ENCODE measurements at regions not wholly inside any gene's neighbourhood (a gene's known extent, or its start where the extent isn't known, plus 50 kb on each side); places are given as distances from the start of the nearest gene placed in this dataset.
A peak's percentile ranks its signal among the peaks of the same experiment; 100 is the strongest.
"Not testable (repeated sequence)": the region's sequence is repeated elsewhere in the genome, so short reads cannot be mapped to it uniquely, and the experiment has no call there.

DNA sequence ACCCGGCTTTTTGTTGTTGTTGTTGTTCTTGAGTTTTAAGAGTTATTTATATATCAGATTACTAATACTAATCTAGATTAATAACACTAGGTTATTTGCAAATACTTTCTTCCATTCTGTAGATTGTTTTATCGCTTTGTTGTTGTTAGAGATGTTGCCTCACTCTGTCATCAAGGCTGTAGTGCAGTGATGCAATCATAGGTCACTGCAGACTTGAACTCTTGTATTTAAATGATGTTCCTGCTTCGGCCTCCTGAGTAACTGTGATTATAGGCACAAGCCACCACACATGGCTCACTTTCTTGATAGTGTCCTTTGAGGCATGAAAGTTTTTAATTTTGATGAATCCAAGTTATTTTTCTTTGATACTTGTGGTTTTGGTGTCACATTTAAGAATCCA, 129.0 kb downstream of the VSIG4 start:
- no peak overlapping the region for H3K4me3 ChIP-seq (replicated peaks in 1 of 2; ENCODE audit: low read depth in 2 of 2, low read length in 2 of 2)
- TF ChIP-seq, protein P1, sequence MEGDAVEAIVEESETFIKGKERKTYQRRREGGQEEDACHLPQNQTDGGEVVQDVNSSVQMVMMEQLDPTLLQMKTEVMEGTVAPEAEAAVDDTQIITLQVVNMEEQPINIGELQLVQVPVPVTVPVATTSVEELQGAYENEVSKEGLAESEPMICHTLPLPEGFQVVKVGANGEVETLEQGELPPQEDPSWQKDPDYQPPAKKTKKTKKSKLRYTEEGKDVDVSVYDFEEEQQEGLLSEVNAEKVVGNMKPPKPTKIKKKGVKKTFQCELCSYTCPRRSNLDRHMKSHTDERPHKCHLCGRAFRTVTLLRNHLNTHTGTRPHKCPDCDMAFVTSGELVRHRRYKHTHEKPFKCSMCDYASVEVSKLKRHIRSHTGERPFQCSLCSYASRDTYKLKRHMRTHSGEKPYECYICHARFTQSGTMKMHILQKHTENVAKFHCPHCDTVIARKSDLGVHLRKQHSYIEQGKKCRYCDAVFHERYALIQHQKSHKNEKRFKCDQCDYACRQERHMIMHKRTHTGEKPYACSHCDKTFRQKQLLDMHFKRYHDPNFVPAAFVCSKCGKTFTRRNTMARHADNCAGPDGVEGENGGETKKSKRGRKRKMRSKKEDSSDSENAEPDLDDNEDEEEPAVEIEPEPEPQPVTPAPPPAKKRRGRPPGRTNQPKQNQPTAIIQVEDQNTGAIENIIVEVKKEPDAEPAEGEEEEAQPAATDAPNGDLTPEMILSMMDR (IDR thresholded peaks at IDR 0.05; ENCODE audit: low read depth, low read length): no peak
- DNase-seq (ENCODE audit: low read depth in 2 of 2): peak in 1 of 2 donors; percentile 0

DNA sequence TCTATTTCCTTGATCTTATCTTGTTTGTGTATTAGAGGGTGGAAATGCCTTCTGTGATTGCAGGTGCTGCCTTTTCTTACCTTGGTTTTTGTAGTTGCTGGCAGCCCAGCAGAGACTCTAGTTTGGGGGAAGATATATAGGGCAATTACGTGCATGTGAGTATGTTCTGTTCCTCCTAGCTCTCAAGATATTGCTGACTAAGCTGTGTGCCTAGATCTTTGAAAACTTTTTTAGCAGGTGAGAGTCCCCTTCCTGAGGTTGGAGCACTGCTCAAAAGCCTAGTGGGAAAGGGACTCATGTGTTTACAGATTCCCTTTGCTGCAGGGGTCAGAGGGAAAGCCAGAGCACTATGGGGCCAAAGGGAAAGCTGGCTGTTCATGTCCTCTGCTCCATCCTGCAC, 136.1 kb downstream of the VSIG4 start:
- no peak overlapping the region for H3K4me3 ChIP-seq (replicated peaks in 1 of 2; ENCODE audit: low read depth in 2 of 2, low read length in 2 of 2)
- DNase-seq (ENCODE audit: low read depth in 2 of 2): no peak
- TF ChIP-seq, protein P1 (IDR thresholded peaks at IDR 0.05; ENCODE audit: low read depth, low read length): no peak

DNA sequence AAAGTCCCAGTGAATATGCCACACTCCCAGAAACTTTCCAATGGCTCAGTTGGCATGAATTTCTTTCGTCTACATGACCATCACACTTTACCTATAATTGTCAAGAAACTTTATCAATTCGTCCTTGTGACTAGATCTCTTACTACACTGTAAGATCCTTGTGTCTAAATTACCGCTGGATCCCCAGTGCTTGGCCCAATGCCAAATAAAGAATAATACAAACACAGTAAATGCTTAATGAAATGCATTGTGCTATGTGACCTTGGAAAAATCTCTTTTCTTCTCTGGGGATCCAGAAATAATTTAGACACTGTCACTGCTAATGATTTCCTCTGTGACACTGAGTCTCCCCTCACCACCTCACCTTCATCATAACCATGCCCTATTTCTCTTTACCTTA, 137.9 kb downstream of the VSIG4 start:
- TF ChIP-seq, protein P1 (IDR thresholded peaks at IDR 0.05; ENCODE audit: low read depth, low read length): no peak
- H3K4me3 ChIP-seq (replicated peaks in 1 of 2; ENCODE audit: low read depth in 2 of 2, low read length in 2 of 2): no peak overlapping the region
- DNase-seq (ENCODE audit: low read depth in 2 of 2): no peak

GRCh38 chrX:65900850-65901844, 138.7 kb downstream of the VSIG4 start:
- TF ChIP-seq, protein P1 (IDR thresholded peaks at IDR 0.05; ENCODE audit: low read depth, low read length): no peak
- DNase-seq (ENCODE audit: low read depth in 2 of 2): no peak
- no peak overlapping the region for H3K4me3 ChIP-seq (replicated peaks in 1 of 2; ENCODE audit: low read depth in 2 of 2, low read length in 2 of 2)

DNA sequence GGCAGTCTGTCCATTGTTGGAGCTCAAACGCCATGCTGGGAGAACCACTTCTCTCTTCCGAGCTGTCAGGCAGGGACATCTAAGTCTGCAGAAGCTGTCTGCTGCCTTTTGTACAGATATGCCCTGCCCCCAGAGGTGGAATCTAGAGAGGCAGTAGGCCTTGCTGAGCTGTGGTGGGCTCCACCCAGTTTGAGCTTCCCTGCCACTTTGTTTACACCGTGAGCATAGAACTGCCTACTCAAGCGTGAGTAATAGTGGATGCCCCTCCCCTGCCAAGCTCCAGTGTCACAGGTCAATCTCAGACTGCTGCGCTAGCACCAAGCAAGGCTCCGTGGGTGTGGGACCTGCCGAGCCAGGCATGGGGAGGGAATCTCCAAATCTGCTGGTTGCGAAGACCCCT, 145.7 kb downstream of the VSIG4 start:
- no peak overlapping the region for H3K4me3 ChIP-seq (replicated peaks in 1 of 2; ENCODE audit: low read depth in 2 of 2, low read length in 2 of 2)
- DNase-seq (ENCODE audit: low read depth in 2 of 2): no peak
- TF ChIP-seq, protein P1 (IDR thresholded peaks at IDR 0.05; ENCODE audit: low read depth, low read length): no peak

- H3K4me3 ChIP-seq (replicated peaks in 1 of 2; ENCODE audit: low read depth in 2 of 2, low read length in 2 of 2); DNase-seq (ENCODE audit: low read depth in 2 of 2): not testable (repeated sequence)
Measured at GRCh38 chrX:65891817-65892216, 148.1 kb downstream of the VSIG4 start.

DNA sequence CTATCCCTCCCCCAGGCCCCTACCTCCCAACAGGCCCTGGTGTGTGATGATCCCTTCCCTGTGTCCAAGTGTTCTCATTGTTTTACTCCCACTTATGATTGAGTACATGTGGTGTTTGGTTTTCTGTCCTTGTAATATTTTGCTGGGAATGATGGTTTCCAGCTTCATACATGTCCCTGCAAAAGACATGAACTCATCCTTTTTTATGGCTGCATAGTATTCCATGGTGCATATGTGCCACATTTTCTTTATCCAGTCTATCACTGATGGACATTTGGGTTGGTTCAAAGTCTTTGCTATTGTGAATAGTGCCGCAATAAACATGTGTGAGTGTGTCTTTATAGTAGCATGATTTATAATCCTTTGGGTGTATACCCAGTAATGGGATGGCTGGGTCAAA, 151.7 kb downstream of the VSIG4 start:
- DNase-seq (ENCODE audit: low read depth in 2 of 2); H3K4me3 ChIP-seq (replicated peaks in 1 of 2; ENCODE audit: low read depth in 2 of 2, low read length in 2 of 2): not testable (repeated sequence)

GRCh38 chrX:65883556-65883955, 156.3 kb downstream of the VSIG4 start:
- H3K4me3 ChIP-seq (replicated peaks in 1 of 2; ENCODE audit: low read depth in 2 of 2, low read length in 2 of 2): no peak overlapping the region
- TF ChIP-seq, protein P1 (IDR thresholded peaks at IDR 0.05; ENCODE audit: low read depth, low read length): no peak
- DNase-seq (ENCODE audit: low read depth in 2 of 2): no peak

Data from cardiac fibroblast (primary cell).